Vagina (tissue), 2 donors: ENCODE measurements at regions not wholly inside any gene's neighbourhood (a gene's known extent, or its start where the extent isn't known, plus 50 kb on each side); places are given as distances from the start of the nearest gene placed in this dataset.
"Not testable (repeated sequence)": the region's sequence is repeated elsewhere in the genome, so short reads cannot be mapped to it uniquely, and the experiment has no call there.

Experiments
- DNase-seq, 2 donors: peaks; one replicate each; pipeline ENCODE4 v3.0.0-alpha.2; 2017; ENCODE audit errors: extremely low spot score in 2 of 2
- H3K27ac ChIP-seq: fragments of 200-600 bp; sonication (generic); one replicate; pipeline ENCODE4 v1.5.1; 2019
- H3K27me3 ChIP-seq: fragments of 200-600 bp; sonication (generic); one replicate; pipeline ENCODE4 v1.5.1; 2019
- H3K36me3 ChIP-seq, 2 donors: fragments of 200-600 bp; sonication (generic); one replicate each; pipeline ENCODE4 v1.5.1; 2017 to 2019
- H3K4me1 ChIP-seq: fragments of 200-600 bp; sonication (generic); one replicate; pipeline ENCODE4 v1.5.1; 2019
- H3K4me3 ChIP-seq, 2 donors: fragments of 200-600 bp; sonication (generic); 1 replicate in 1 of 2; 2 replicates in 1 of 2; pipeline ENCODE4 v1.5.1; 2016 to 2019
- H3K9me3 ChIP-seq: fragments of 200-600 bp; sonication (generic); one replicate; pipeline ENCODE4 v1.5.1; 2019
- POLR2A ChIP-seq, 2 donors: fragments of 450-650 bp; IDR thresholded peaks; one replicate each; pipeline ENCODE4 v1.6.1; 2017; ENCODE audit warnings: antibody characterized with exemption in 2 of 2, mild to moderate bottlenecking in 2 of 2, moderate library complexity in 2 of 2
- POLR2AphosphoS5 ChIP-seq, 2 donors: sonication (generic); formaldehyde crosslinking; IDR thresholded peaks; one replicate each; pipeline ENCODE4 v1.9.0; 2017; ENCODE audit warnings: antibody characterized with exemption in 2 of 2, mild to moderate bottlenecking in 2 of 2, low read depth in 1 of 2; ENCODE audit not compliant: insufficient read depth in 1 of 2
- intact Hi-C: fragments of 100-400 bp; cut with DNase I; formaldehyde crosslinking; loops from one replicate; pipeline ENCODE4 v1.15.1; 2023
- TF ChIP-seq, protein P1 (sequence below), 3 experiments: fragments of 450-650 bp in 2 of 3; fragments of 200-600 bp in 1 of 3; sonication (generic) in 1 of 3; IDR thresholded peaks; one replicate each; pipeline ENCODE4 v1.5.1; 2017 to 2019; ENCODE audit warnings: antibody characterized with exemption in 3 of 3, mild to moderate bottlenecking in 2 of 3, moderate library complexity in 2 of 3

DNA sequence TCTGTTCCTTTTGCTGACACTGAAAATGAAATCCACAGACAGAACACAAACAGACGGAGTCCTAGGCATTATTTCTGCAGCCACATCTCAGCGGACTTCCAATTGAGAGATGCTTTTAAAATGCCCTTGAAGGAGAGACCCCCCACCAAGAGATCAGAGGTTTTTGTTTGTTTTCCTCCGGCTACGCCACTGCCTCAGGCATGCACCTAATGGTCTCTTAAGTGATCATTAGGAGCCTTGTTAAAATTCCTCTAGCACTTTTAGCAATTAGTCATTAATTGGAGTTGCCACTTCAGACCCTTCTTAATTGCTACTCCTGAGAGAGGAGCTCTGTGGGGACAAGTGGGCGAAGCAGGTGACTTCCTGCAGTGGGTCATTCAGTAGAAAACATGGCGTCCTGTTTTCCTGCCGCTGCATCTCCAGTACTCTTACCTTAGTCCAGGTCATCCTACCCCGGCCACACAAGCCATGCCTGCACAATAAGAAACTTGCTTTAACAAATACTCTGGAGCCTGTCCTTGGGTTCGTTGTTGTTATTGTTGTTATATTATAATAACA, 257.7 kb upstream of the CHAC2 start:
- H3K9me3 ChIP-seq, result no peaks in the 10 kb centered on the region
- H3K4me3 ChIP-seq, result no peak overlapping the region
- TF ChIP-seq POLR2AphosphoS5 (IDR thresholded peaks at IDR 0.05; ENCODE audit: insufficient read depth in 1 of 2, low read depth in 1 of 2) (no peak), POLR2A (IDR thresholded peaks at IDR 0.05) (no peak)
- TF ChIP-seq, protein P1, sequence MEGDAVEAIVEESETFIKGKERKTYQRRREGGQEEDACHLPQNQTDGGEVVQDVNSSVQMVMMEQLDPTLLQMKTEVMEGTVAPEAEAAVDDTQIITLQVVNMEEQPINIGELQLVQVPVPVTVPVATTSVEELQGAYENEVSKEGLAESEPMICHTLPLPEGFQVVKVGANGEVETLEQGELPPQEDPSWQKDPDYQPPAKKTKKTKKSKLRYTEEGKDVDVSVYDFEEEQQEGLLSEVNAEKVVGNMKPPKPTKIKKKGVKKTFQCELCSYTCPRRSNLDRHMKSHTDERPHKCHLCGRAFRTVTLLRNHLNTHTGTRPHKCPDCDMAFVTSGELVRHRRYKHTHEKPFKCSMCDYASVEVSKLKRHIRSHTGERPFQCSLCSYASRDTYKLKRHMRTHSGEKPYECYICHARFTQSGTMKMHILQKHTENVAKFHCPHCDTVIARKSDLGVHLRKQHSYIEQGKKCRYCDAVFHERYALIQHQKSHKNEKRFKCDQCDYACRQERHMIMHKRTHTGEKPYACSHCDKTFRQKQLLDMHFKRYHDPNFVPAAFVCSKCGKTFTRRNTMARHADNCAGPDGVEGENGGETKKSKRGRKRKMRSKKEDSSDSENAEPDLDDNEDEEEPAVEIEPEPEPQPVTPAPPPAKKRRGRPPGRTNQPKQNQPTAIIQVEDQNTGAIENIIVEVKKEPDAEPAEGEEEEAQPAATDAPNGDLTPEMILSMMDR (IDR thresholded peaks at IDR 0.05), result no peak
- H3K27ac ChIP-seq, result no peak overlapping the region
- H3K36me3 ChIP-seq, result no peaks in the 10 kb centered on the region
- peak in 1 of 2 donors; percentile 49 for DNase-seq
- H3K27me3 ChIP-seq, result no peaks in the 10 kb centered on the region
- intact Hi-C loops, result no loop called here
- no peaks in the 10 kb centered on the region for H3K4me1 ChIP-seq

DNA sequence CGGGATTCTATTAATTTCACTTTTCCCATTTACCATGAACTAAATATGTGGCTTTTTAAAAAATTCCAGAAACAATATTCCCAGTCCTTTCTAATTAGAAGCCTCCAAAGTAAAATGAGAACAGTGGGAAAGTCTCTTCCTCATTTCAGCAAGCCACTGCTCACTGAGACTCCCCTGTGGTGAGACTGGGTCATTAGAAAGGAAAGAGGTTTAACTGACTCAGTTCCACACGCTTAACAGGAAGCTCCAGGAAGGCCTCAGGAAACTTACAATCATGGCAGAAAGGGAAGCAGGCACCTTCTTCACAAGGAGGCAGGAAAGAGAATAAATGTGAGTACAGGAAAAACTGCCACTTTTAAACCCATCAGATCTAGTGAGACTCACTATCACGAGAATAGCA, 258.9 kb upstream of the CHAC2 start:
- intact Hi-C loops, result no loop called here
- Histone ChIP-seq H3K36me3 (no peaks in the 10 kb centered on the region), H3K4me1 (no peaks in the 10 kb centered on the region), H3K4me3 (no peak overlapping the region), H3K27me3 (no peaks in the 10 kb centered on the region), H3K9me3 (no peaks in the 10 kb centered on the region), H3K27ac (no peak overlapping the region)
- DNase-seq, result no peak
- TF ChIP-seq POLR2AphosphoS5 (IDR thresholded peaks at IDR 0.05; ENCODE audit: insufficient read depth in 1 of 2, low read depth in 1 of 2), result no peak

DNA sequence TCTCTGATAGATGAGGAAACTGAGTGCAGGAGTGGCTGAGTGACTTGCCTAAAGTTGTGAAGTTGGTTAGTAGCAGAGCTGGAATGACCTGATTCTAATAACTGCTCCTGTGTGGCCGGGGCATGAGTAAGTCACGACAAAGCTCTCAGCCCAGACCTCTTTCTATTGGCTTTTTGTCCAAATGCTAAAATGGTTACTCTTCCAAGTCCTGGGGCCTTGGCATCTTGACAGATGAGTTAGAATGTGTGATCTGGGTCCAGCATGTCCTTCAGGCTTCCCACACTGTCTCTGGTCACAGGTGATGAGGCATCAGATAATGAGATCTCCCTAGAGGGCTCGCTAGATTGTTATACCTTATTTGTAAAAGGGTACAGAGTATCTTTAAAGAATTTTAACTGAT, 260.5 kb upstream of the CHAC2 start:
- DNase-seq, result peak in 1 of 2 donors; percentile 16
- H3K27ac ChIP-seq, H3K4me3 ChIP-seq, H3K9me3 ChIP-seq, intact Hi-C loops, H3K36me3 ChIP-seq, H3K4me1 ChIP-seq, H3K27me3 ChIP-seq: not testable (repeated sequence)

DNA sequence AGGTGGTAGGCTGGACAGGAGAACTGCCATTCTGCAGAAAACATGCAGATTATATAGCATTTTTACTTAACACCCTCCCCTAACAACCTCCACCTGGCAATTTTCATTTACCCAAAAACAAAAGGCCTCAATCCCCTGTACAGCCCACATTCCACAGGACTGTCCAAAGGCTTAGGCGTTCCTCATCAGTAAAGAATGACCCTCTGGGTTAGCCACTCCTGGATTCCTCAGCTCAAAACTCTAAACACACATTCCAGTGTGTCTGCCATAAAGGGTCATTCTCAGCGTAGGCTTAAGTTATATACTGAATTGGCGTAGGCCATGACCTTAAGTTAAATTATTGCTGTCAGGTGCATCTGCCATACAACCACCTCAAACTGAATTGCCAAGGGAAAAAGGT, 261.8 kb upstream of the CHAC2 start:
- H3K9me3 ChIP-seq, result no peaks in the 10 kb centered on the region
- H3K4me3 ChIP-seq, result no peak overlapping the region
- peak in 1 of 2 donors; percentile 44 for DNase-seq
- no peaks in the 10 kb centered on the region for H3K4me1 ChIP-seq
- H3K27ac ChIP-seq, result no peak overlapping the region
- intact Hi-C loops, result no loop called here
- no peaks in the 10 kb centered on the region for H3K36me3 ChIP-seq
- TF ChIP-seq POLR2A (IDR thresholded peaks at IDR 0.05) (no peak), POLR2AphosphoS5 (IDR thresholded peaks at IDR 0.05; ENCODE audit: insufficient read depth in 1 of 2, low read depth in 1 of 2) (no peak)
- TF ChIP-seq, protein P1 (IDR thresholded peaks at IDR 0.05), result no peak
- H3K27me3 ChIP-seq, result no peaks in the 10 kb centered on the region

DNA sequence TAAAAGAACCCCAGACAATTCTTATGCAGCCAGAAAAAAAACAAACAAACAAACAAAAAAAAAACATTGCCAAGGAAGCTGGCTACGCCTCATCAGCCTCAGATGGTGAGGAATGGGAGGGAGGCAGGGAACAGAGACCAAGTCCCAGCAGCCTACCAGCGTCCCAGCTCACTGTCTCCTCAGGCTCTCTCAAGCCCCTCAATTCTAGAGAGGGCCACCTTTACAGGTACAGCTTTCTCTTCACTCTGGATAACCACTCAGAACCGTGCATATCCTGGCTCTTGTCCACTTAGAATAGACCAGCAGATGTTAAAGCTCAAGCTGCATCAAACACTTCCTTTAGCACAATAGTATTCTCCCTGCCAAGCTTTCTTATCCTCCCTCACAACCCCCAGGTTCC, 263.1 kb upstream of the CHAC2 start:
- H3K36me3 ChIP-seq, result no peaks in the 10 kb centered on the region

DNA sequence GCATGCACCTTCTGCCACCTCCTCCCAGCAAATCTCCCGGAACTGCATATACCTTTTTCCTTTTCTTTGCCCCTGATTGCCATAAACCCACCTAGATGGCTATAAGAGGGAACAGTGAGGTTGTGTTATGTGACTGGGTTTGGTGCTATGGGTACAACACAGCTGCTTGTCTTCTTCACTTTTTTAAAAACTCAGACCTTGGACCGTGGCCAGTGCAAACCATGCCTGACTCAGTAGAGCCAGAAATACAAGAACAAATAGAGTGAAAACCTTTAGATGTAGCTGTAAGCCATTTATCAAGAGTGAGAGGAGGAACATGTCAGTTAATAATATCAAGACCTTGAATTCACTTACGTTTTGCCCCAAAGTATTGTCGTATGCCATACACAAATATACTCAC, 267.4 kb upstream of the CHAC2 start:
- no peaks in the 10 kb centered on the region for H3K4me1 ChIP-seq
- no peak overlapping the region for H3K4me3 ChIP-seq
- intact Hi-C loops, result no loop called here
- DNase-seq, result no peak
- no peaks in the 10 kb centered on the region for H3K9me3 ChIP-seq
- H3K27ac ChIP-seq, result no peak overlapping the region
- no peaks in the 10 kb centered on the region for H3K27me3 ChIP-seq
- TF ChIP-seq, protein P1 (IDR thresholded peaks at IDR 0.05), result no peak
- TF ChIP-seq POLR2AphosphoS5 (IDR thresholded peaks at IDR 0.05; ENCODE audit: insufficient read depth in 1 of 2, low read depth in 1 of 2) (no peak), POLR2A (IDR thresholded peaks at IDR 0.05) (no peak)
- no peaks in the 10 kb centered on the region for H3K36me3 ChIP-seq

More for the DNA sequence above, 263.1 kb upstream of the CHAC2 start:
- Histone ChIP-seq H3K27me3 (no peaks in the 10 kb centered on the region), H3K4me1 (no peaks in the 10 kb centered on the region), H3K9me3 (no peaks in the 10 kb centered on the region), H3K27ac (no peak overlapping the region), H3K4me3 (no peak overlapping the region)
- TF ChIP-seq, protein P1 (IDR thresholded peaks at IDR 0.05), result no peak
- TF ChIP-seq POLR2A (IDR thresholded peaks at IDR 0.05), result no peak
- TF ChIP-seq POLR2AphosphoS5 (IDR thresholded peaks at IDR 0.05; ENCODE audit: insufficient read depth in 1 of 2, low read depth in 1 of 2), result no peak
- intact Hi-C loops, result no loop called here
- peak in 1 of 2 donors; percentile 69 for DNase-seq
